A673 (cell line): ENCODE measurements at regions not wholly inside any gene's neighbourhood (a gene's known extent, or its start where the extent isn't known, plus 50 kb on each side); places are given as distances from the start of the nearest gene placed in this dataset.

Experiments
- CTCF ChIP-seq: fragments of 300-800, 200-600 bp; sonication (generic); conservative IDR thresholded peaks from 2 replicates; pipeline ENCODE4 v1.5.1; 2017; ENCODE audit warnings: low read depth, mild to moderate bottlenecking, antibody characterized with exemption, low read length, moderate library complexity, mixed read lengths
- EZH2 ChIP-seq: fragments of 200-600 bp; sonication (generic); IDR thresholded peaks from 2 replicates; pipeline ENCODE4 v1.6.1; 2017; ENCODE audit warnings: borderline replicate concordance, low read depth, mild to moderate bottlenecking, mixed read lengths, antibody characterized with exemption, low read length; ENCODE audit not compliant: poor library complexity, severe bottlenecking

- TF ChIP-seq CTCF (no peak), EZH2 (no peak)
These were observed 52.0 kb upstream of the DLG1 start for GRCh38 chr3:197350446-197350845.
